RWPE1 (cell line): ENCODE measurements at regions not wholly inside any gene's neighbourhood (a gene's known extent, or its start where the extent isn't known, plus 50 kb on each side); places are given as distances from the start of the nearest gene placed in this dataset.

Experiments used
- CTCF ChIA-PET: fragments of 350-600 bp; sonication (Branson Sonifier 250); formaldehyde crosslinking; extraction: SDS; loops from one replicate; lab custom pipeline; 2021; lab: Yijun Ruan, JAX
- POLR2A ChIA-PET: fragments of 400-600 bp; formaldehyde crosslinking; extraction: SDS; loops from one replicate; lab custom pipeline; 2020; ENCODE audit warnings: antibody characterized with exemption; ENCODE audit not compliant: low non-redundant PET; lab: Yijun Ruan, JAX
- DNase-seq: peaks from one replicate; pipeline ENCODE4 v3.0.0; 2012; ENCODE audit warnings: low spot score
- H3K27ac ChIP-seq: fragments of 450-650 bp; 2 replicates; pipeline ENCODE4 v1.5.1; 2017
- CTCF ChIP-seq: fragments of 450-650 bp; conservative IDR thresholded peaks from 2 replicates; pipeline ENCODE4 v1.5.1; 2017; ENCODE audit warnings: low read depth, mild to moderate bottlenecking

GRCh38 chr21:36583591-36583990, 103.7 kb upstream of the CLDN14 start:
- no peak for DNase-seq
- CTCF ChIA-PET: no interaction called here
- no peak for TF ChIP-seq CTCF
- POLR2A ChIA-PET: no interaction called here
- no peak overlapping the region for H3K27ac ChIP-seq

GRCh38 chr21:36584980-36585940, 105.3 kb upstream of the CLDN14 start:
- CTCF ChIA-PET: interaction anchor here (0.6 to 0.7 kb wide), 3 partner anchors 20 to 101 kb away, joined by 3 to 5 read pairs (median 3); no protein-coding TSS in a partner anchor
- TF ChIP-seq CTCF: no peak
- POLR2A ChIA-PET: interaction anchor here (0.7 kb wide), 1 partner anchor 497 kb away, joined by 4 read pairs; no protein-coding TSS in a partner anchor
- DNase-seq: no peak
- H3K27ac ChIP-seq: no peak overlapping the region

GRCh38 chr21:36587388-36587787, 107.5 kb upstream of the CLDN14 start:
- peak overlapping the region; percentile 42; the same call in 1 of the 2 replicates for H3K27ac ChIP-seq
- ChIA-PET CTCF (interaction anchor here (0.9 to 1.1 kb wide), 2 partner anchors 83 to 199 kb away, joined by 3 to 4 read pairs; no protein-coding TSS in a partner anchor), POLR2A (no interaction called here)
- peak; percentile 69 for DNase-seq
- no peak for TF ChIP-seq CTCF

GRCh38 chr21:36589352-36589971, 109.5 kb upstream of the SIM2 start:
- no peak for TF ChIP-seq CTCF
- DNase-seq: peak; percentile 5
- ChIA-PET CTCF (no interaction called here), POLR2A (no interaction called here)
- no peak overlapping the region for H3K27ac ChIP-seq

GRCh38 chr21:36591326-36591970, 107.5 kb upstream of the SIM2 start:
- POLR2A ChIA-PET: no interaction called here
- TF ChIP-seq CTCF: no peak
- DNase-seq: no peak
- no peak overlapping the region for H3K27ac ChIP-seq
- CTCF ChIA-PET: interaction anchor here (0.6 to 0.9 kb wide), 2 partner anchors 39 to 258 kb away, joined by 3 read pairs; no protein-coding TSS in a partner anchor

- no peak overlapping the region for H3K27ac ChIP-seq
- no peak for TF ChIP-seq CTCF
- no peak for DNase-seq
- ChIA-PET CTCF (no interaction called here), POLR2A (no interaction called here)
Observed at GRCh38 chr21:36596174-36596573, 102.7 kb upstream of the SIM2 start.
